ENCODE measurements at regions not wholly inside any gene's neighbourhood (a gene's known extent, or its start where the extent isn't known, plus 50 kb on each side); places are given as distances from the start of the nearest gene placed in this dataset.
"Not testable (repeated sequence)": the region's sequence is repeated elsewhere in the genome, so short reads cannot be mapped to it uniquely, and the experiment has no call there.

DNA sequence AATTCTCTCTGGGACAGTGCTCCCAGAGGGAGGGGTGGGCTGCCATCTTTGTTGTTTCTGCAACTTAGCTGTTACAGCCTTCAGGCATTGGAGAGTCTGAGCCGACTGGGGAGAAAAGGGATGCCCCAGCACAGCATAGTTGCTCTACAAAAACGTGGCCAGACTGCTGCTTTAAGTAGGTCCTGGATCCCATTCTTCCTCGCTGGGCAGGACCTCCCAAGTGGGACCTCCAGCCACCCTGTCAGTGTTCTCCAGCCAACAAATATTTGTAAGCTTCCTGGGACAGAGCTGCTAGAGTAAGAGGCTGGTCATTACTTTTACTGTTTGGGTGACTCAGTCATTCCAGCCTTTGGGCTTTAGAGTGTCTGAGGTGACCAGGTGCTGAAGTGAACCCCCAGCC is 292.7 kb upstream of the NREP start:
- H3K79me2 ChIP-seq, result no peaks in the 10 kb centered on the region
- no peak overlapping the region for H3K4me2 ChIP-seq (ENCODE audit: low read length)
- no peaks in the 10 kb centered on the region for H3K27me3 ChIP-seq (ENCODE audit: control insufficient read depth, insufficient read depth, low read length)
- H3K27ac ChIP-seq, result no peak overlapping the region
- no peak overlapping the region for H3K9ac ChIP-seq
- no peaks in the 10 kb centered on the region for H3K36me3 ChIP-seq (ENCODE audit: control insufficient read depth, insufficient read depth, low read length)
- H3K4me3 ChIP-seq (ENCODE audit: low read depth, low read length), result no peak overlapping the region
- TF ChIP-seq, protein P1, sequence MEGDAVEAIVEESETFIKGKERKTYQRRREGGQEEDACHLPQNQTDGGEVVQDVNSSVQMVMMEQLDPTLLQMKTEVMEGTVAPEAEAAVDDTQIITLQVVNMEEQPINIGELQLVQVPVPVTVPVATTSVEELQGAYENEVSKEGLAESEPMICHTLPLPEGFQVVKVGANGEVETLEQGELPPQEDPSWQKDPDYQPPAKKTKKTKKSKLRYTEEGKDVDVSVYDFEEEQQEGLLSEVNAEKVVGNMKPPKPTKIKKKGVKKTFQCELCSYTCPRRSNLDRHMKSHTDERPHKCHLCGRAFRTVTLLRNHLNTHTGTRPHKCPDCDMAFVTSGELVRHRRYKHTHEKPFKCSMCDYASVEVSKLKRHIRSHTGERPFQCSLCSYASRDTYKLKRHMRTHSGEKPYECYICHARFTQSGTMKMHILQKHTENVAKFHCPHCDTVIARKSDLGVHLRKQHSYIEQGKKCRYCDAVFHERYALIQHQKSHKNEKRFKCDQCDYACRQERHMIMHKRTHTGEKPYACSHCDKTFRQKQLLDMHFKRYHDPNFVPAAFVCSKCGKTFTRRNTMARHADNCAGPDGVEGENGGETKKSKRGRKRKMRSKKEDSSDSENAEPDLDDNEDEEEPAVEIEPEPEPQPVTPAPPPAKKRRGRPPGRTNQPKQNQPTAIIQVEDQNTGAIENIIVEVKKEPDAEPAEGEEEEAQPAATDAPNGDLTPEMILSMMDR (IDR thresholded peaks at IDR 0.05), result no peak
- no peaks in the 10 kb centered on the region for H3K4me1 ChIP-seq
- no peak overlapping the region for H2AFZ ChIP-seq
- no peaks in the 10 kb centered on the region for H3K9me3 ChIP-seq (ENCODE audit: control insufficient read depth, low read length)

DNA sequence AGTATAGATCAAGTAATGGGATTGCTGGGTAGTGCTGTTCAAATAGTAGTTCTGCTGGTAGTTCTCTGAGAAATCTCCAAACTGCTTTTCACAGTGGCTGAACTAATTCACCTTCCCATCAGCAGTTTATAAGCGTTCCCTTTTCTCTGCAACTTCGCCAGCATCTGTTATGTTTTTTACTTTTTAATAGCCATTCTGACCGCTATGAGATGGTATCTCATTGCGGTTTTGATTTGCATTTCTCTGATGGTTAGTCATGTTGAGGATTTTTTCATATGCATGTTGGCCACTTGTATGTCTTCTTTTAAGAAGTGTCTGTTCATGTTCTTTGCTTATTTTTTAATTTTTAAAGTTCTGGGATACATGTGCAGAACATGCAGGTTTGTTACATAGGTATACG is 279.2 kb upstream of the NREP start:
- Histone ChIP-seq H3K27ac (no peak overlapping the region), H2AFZ (no peak overlapping the region)

DNA sequence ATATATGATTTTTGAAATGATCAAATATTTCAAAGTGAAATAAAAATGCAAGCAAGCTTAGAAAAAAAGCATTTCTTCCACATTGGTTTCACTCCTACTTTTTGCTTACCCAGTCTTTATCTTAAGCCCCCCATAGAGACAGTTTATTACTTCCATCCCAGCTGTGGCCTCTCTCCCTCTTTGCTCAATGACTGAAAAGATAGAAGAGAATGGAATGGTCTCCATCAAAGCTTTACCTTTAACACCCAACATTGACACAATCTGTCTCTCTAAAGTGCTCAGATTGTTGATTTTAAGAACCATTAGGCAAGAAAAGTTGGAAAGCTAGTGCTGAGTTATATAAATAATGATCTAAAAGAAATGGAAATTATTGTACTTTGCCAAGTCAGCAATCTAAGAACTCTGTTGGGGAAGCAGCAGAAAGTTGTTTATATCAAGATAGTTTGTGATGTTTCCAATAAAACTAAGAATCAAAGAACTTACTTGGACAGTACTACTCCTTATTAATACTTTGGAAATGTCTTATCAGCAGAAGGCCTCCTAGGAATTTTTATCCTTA is 277.5 kb upstream of the NREP start:
- no peak overlapping the region for H3K4me3 ChIP-seq (ENCODE audit: low read depth, low read length)
- H3K9ac ChIP-seq, result no peak overlapping the region
- H3K9me3 ChIP-seq (ENCODE audit: control insufficient read depth, low read length), result no peaks in the 10 kb centered on the region
- no peak overlapping the region for H2AFZ ChIP-seq
- H3K4me2 ChIP-seq (ENCODE audit: low read length), result no peak overlapping the region
- no peaks in the 10 kb centered on the region for H3K79me2 ChIP-seq
- H3K27me3 ChIP-seq (ENCODE audit: control insufficient read depth, insufficient read depth, low read length), result no peaks in the 10 kb centered on the region
- no peaks in the 10 kb centered on the region for H3K36me3 ChIP-seq (ENCODE audit: control insufficient read depth, insufficient read depth, low read length)
- TF ChIP-seq, protein P1 (IDR thresholded peaks at IDR 0.05), result no peak
- no peak overlapping the region for H3K27ac ChIP-seq
- no peaks in the 10 kb centered on the region for H3K4me1 ChIP-seq

More for the DNA sequence above, 279.2 kb upstream of the NREP start:
- no peaks in the 10 kb centered on the region for H3K36me3 ChIP-seq (ENCODE audit: control insufficient read depth, insufficient read depth, low read length)
- H3K79me2 ChIP-seq, result no peaks in the 10 kb centered on the region
- H3K4me1 ChIP-seq, result no peaks in the 10 kb centered on the region
- TF ChIP-seq, protein P1 (IDR thresholded peaks at IDR 0.05), result no peak
- H3K9me3 ChIP-seq (ENCODE audit: control insufficient read depth, low read length), result no peaks in the 10 kb centered on the region
- H3K4me3 ChIP-seq (ENCODE audit: low read depth, low read length), result no peak overlapping the region
- H3K4me2 ChIP-seq (ENCODE audit: low read length), result no peak overlapping the region
- no peaks in the 10 kb centered on the region for H3K27me3 ChIP-seq (ENCODE audit: control insufficient read depth, insufficient read depth, low read length)
- no peak overlapping the region for H3K9ac ChIP-seq

DNA sequence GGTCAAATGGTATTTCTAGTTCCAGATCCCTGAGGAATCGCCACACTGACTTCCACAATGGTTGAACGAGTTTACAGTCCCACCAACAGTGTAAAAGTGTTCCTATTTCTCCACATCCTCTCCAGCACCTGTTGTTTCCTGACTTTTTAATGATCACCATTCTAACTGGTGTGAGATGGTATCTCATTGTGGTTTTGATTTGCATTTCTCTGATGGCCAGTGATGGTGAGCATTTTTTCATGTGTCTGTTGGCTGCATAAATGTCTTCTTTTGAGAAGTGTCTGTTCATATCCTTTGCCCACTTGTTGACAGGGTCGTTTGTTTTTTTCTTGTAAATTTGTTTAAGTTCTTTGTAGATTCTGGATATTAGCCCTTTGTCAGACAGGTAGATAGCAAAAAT is 269.9 kb upstream of the NREP start:
- not testable (repeated sequence) for H3K4me1 ChIP-seq; H3K9ac ChIP-seq; H3K36me3 ChIP-seq (ENCODE audit: control insufficient read depth, insufficient read depth, low read length); H3K4me2 ChIP-seq (ENCODE audit: low read length); H3K79me2 ChIP-seq; H3K27ac ChIP-seq; H3K27me3 ChIP-seq (ENCODE audit: control insufficient read depth, insufficient read depth, low read length); H2AFZ ChIP-seq; H3K4me3 ChIP-seq (ENCODE audit: low read depth, low read length); H3K9me3 ChIP-seq (ENCODE audit: control insufficient read depth, low read length)

DNA sequence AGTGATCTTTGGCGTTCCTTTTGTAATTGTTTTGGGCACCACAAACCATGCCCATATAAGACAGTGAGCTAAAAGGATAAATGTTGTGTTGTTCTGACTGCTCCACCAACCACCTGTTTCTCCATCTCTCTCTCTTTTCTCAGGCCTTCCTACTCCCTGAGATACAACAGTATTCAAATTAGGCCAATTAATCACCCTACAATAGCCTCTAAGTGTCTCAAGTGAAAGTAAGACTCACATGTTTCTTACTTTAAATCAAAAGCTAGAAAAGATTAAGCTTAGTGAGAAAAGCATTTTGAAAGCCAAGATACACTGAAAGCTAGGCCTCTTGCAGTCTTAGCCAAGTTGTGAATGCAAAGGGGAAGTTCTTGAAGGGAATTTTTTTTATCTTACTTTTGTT is 268.8 kb upstream of the NREP start:
- no peaks in the 10 kb centered on the region for H3K36me3 ChIP-seq (ENCODE audit: control insufficient read depth, insufficient read depth, low read length)
- no peak overlapping the region for H3K4me3 ChIP-seq (ENCODE audit: low read depth, low read length)
- no peak overlapping the region for H2AFZ ChIP-seq
- no peaks in the 10 kb centered on the region for H3K4me1 ChIP-seq
- no peaks in the 10 kb centered on the region for H3K79me2 ChIP-seq
- H3K9me3 ChIP-seq (ENCODE audit: control insufficient read depth, low read length), result no peaks in the 10 kb centered on the region
- H3K27me3 ChIP-seq (ENCODE audit: control insufficient read depth, insufficient read depth, low read length), result no peaks in the 10 kb centered on the region
- TF ChIP-seq, protein P1 (IDR thresholded peaks at IDR 0.05), result no peak
- no peak overlapping the region for H3K4me2 ChIP-seq (ENCODE audit: low read length)
- H3K9ac ChIP-seq, result no peak overlapping the region
- no peak overlapping the region for H3K27ac ChIP-seq

All from parathyroid adenoma (tissue), 2 donors.